ENCODE measurements at regions not wholly inside any gene's neighbourhood (a gene's known extent, or its start where the extent isn't known, plus 50 kb on each side); places are given as distances from the start of the nearest gene placed in this dataset.

GRCh38 chr16:73286346-73287267 is 238.7 kb upstream of the ZFHX3 start:
- DNase-seq: no peak

DNA sequence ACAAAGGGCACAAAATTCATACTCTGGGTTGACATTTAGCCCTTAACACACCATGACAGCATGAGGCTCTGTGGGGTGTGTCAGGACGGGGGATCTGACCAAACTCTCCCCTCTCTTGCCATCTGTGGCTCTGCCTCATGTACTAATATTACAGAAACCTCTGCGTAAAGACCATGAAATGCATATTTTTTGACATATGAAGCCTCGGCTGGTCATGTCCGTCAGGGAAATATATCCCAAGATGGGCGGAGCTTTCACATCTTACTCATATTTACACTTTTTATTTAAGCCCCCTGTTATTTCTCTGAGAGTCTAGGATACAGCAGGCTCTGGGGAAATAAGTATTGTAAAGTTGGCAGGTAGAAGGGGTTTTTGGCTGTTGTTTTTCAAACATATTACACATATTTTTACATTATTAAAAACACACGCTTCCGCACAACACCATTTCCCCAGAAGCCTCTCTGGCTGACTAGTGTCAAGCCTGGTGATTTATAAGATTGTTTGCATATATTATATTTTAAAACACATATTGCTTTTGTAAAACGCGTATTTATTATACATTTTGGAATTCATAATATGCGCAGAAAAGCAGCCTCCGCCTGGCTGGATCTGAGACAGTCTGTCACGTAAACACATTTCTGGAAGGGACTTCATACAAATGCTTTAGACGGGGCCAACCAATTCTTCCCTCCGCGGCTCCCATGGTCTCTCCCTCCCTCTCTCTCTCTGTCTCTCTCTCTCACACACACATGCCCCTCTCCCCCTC is 237.7 kb upstream of the ZFHX3 start:
- no peak for DNase-seq

GRCh38 chr16:73280388-73280787 is 232.5 kb upstream of the ZFHX3 start:
- no peak for DNase-seq

GRCh38 chr16:73279451-73279850 is 231.5 kb upstream of the ZFHX3 start:
- DNase-seq: no peak

- DNase-seq: no peak
Observed at GRCh38 chr16:73277071-73277470, 229.1 kb upstream of the ZFHX3 start.

GRCh38 chr16:73275448-73275847 is 227.5 kb upstream of the ZFHX3 start:
- no peak for DNase-seq

DNA sequence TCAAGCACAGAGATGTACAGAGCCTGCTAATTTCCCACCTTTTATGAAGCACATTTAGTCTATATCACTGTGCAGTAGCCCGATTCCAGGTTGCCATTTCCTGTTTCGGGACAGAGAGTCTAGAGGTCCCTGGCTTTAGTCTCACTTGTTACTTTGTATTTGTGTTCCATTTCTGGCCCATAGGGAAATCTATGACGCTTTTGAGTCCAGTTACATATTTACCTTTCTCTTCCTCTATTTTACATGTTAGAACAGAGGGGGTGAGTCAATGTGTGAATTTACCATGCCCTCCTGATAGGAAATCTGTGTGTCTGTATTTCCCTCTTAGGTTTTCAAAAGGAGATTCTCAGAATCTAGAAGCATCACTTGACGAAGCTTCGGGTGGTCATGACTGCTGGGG is 227.1 kb upstream of the ZFHX3 start:
- DNase-seq: no peak

- DNase-seq: no peak
Observed at GRCh38 chr16:73274140-73274539, 226.2 kb upstream of the ZFHX3 start.

DNA sequence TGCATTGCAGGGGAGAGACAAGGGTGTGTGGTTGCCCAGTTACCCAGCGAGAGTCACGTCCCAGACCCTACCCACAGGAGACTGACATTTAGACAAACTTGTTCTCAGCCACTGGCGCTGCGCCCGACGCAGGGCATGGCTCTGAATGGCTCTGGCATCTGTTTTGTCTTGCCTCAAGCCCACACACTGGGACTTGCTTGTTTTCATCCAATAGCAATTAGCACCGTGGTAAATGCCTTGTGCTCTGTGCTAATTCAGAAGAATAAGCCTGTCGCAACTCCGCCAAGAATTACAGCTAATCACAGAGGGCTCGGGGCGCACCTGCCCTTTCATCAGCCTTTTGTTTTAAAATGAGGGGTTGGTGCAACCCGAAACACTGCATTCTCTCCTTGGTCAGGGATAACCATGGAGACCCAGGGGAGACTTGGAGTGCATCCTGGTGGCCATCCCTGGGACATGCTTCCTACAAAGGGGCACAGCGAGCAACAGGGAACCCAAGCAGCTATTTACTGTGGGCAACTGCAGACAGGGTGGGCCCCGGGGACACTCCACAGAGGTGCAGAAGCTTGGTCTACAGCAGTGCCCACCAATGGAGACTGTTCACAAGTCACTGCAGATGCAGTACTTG is 220.6 kb upstream of the ZFHX3 start:
- DNase-seq: no peak

GRCh38 chr16:73265935-73266334 is 218.0 kb upstream of the ZFHX3 start:
- DNase-seq: no peak

DNA sequence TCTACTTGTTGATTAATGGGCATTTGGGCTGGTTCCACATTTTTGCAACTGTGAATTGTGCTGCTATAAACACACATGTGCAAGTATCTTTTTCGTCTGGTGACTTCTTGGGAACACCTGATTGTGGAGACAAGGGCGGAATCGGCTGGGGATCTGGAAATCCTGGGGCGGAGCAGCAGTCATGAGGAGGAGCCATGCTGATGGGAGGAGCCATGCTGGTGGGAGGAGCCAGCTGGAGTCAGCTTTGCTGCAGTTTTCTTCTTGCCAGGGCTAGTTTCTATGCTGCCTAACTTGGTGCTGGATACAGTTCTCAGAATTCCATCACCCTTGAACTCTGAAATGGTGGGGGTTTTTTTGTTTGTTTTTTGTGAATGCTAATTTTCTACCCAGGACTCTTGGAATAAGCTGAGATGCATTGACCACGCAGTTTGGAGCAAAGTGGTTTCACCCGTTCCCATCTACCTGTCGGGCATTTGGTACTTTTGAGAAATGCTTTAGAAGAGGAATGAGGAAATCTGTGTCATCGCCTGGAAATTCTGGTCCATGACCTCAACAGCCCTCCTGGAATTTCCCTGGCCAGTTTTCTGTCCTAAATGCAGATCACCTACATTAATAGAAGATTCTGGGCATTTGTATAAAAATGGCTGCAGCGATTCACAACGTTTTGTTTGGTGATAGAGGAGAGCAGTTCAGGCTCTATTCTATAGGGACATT is 217.4 kb upstream of the ZFHX3 start:
- no peak for DNase-seq

- DNase-seq: no peak
Observed at GRCh38 chr16:73262931-73263330, 215.0 kb upstream of the ZFHX3 start.

DNA sequence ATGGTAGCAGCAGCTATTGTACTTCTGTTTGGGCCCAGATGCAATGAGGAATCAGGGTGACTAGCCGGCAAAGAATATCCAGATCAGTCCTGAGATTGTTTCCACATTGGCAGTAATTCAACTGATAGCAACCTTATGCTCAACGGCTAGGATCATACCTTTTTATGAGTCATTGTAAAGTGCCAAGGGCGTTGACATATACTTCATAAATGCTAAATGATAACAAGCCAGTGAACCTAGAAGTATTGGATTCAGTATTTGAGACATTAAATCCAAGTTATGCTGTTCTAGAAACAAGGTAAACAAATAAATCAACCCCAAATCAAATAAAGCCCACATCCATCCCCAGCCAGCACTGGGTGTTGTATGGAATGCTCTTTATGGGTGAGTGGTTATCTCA is 207.1 kb upstream of the ZFHX3 start:
- no peak for DNase-seq

- no peak for DNase-seq
Observed at GRCh38 chr16:73253922-73254480, 206.1 kb upstream of the ZFHX3 start.

GRCh38 chr16:73252446-73252845 is 204.5 kb upstream of the ZFHX3 start:
- DNase-seq: no peak

DNA sequence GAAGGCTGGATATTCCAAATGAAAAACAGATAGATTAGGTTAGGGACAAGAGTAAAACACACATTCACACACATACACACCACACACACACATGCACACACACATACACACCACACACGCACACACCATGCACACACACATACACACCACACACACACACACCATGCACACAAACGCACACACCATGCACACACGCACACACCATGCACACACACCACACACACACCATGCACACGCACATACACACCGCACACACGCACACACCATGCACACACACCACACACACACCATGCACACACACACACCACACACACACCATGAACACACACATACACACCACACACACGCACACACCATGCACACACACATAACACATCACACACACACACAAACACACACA is 203.7 kb upstream of the ZFHX3 start:
- no peak for DNase-seq

GRCh38 chr16:73248316-73248715 is 200.4 kb upstream of the ZFHX3 start:
- no peak for DNase-seq

- no peak for DNase-seq
Observed at GRCh38 chr16:73240920-73241319, 193.0 kb upstream of the ZFHX3 start.

DNA sequence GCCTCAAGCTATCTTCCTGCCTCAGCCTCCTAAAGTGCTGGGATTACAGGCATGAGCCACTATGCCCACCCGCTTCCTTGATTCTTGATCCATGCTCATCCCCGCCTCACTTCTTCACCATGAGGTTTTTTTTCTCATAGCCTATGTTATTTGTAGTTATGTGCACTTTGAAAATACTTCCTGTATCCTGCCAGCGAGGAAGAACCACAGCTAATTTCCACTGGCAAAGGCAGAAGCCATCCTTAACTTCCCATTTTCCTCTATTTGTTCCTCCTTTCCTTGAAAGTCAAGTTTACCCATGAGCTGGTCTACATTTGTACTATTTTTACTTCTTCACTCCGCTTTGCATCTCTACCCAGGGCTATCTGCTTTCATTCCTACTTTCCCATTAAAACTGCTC is 189.7 kb upstream of the ZFHX3 start:
- DNase-seq: no peak

DNA sequence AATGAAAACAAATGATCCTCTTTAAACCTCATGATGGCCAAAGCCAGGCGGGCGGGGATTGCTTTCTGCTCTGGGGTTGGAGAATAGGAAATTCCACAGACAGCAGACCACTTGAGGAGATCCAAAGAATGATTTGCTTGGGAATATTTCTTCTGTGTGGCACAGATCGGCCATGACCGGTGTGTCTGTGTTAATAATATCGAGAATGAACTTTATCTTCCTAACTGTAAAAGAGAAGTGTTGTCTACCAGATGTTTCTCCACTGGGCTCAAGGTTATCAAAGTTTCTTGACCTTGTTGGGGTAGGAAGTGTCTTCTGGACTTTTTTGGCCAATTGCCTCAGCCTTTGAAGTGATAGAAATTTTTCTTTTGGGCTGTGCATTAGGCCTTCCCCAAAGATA is 186.6 kb upstream of the ZFHX3 start:
- DNase-seq: no peak

GRCh38 chr16:73233846-73234424 is 186.0 kb upstream of the ZFHX3 start:
- DNase-seq: no peak

DNA sequence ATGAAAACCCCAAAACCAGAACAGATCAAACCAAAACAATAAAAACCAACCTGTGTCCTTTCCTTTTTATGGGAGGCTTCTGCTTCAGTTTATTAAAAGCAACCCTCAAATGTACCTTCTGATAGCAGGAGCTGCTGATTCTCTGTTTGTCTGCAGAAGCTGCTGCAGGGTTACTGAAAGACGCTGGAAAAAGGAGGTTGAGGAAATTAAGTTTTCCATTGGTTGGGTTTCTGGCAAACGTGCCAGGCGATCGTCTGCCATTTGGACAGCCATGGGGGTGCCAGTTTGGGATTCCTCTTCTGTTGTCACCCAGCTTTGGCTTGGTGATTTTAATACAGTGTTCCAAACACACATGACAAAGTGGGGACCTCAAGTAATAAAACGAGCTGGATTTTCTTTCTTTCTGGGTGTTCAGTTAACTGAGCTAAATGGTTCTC is 185.4 kb upstream of the ZFHX3 start:
- no peak for DNase-seq
